Caco-2 (cell line): ENCODE measurements at regions not wholly inside any gene's neighbourhood (a gene's known extent, or its start where the extent isn't known, plus 50 kb on each side); places are given as distances from the start of the nearest gene placed in this dataset.

Experiments used
- BruUV-seq: library from RNA; stranded (reverse); fragments of 400-500 nt; replicated peaks from 2 replicates; lab custom pipeline; 2021; lab: Mats Ljungman, UMichigan
- CTCF ChIA-PET: fragments of 300-600 bp; sonication (Branson Sonifier 250); formaldehyde crosslinking; loops from one replicate; lab custom pipeline; 2022; ENCODE audit warnings: antibody characterized with exemption; lab: Charles Lee
- POLR2A ChIA-PET: fragments of 300-600 bp; sonication (Branson Sonifier 250); formaldehyde crosslinking; loops from one replicate; lab custom pipeline; 2022; ENCODE audit warnings: antibody characterized with exemption; lab: Charles Lee
- DNase-seq, 2 experiments: peaks; one replicate each; pipeline versions ENCODE4 v3.0.0 to v3.0.0-alpha.2; 2020 to 2022
- H3K27me3 ChIP-seq: replicated peaks from 2 replicates; pipeline ENCODE4 v1.6.0; 2011; ENCODE audit warnings: low read length; ENCODE audit not compliant: control insufficient read depth, insufficient read depth
- H3K36me3 ChIP-seq: 2 replicates; pipeline ENCODE4 v1.5.1; 2011; ENCODE audit warnings: low read length; ENCODE audit not compliant: control insufficient read depth, insufficient read depth
- H3K4me1 ChIP-seq: fragments of 250-450 bp; sonication (Bioruptor Pico); 2 replicates; pipeline ENCODE4 v1.5.1; 2020; ENCODE audit warnings: mild to moderate bottlenecking
- H3K4me3 ChIP-seq: 2 replicates; pipeline ENCODE4 v1.5.1; 2011; ENCODE audit warnings: low read depth, mild to moderate bottlenecking, control low read depth, low read length
- H3K9me3 ChIP-seq: fragments of 250-450 bp; sonication (Bioruptor Pico); 2 replicates; pipeline ENCODE4 v1.5.1; 2020; ENCODE audit warnings: mild to moderate bottlenecking, moderate library complexity
- H3K27ac Mint-ChIP-seq: one replicate; pipeline ENCODE4 v1.8.0; 2022; ENCODE audit warnings: mixed read lengths; ENCODE audit not compliant: unreplicated experiment
- H3K27me3 Mint-ChIP-seq: one replicate; pipeline ENCODE4 v1.8.0; 2022; ENCODE audit warnings: mixed read lengths; ENCODE audit not compliant: insufficient read depth, unreplicated experiment
- H3K36me3 Mint-ChIP-seq: one replicate; pipeline ENCODE4 v1.8.0; 2022; ENCODE audit warnings: mild to moderate bottlenecking, mixed read lengths; ENCODE audit not compliant: insufficient read depth, unreplicated experiment
- H3K4me1 Mint-ChIP-seq: one replicate; pipeline ENCODE4 v1.8.0; 2022; ENCODE audit warnings: low read depth, mixed read lengths; ENCODE audit not compliant: unreplicated experiment
- H3K4me3 Mint-ChIP-seq: one replicate; pipeline ENCODE4 v1.8.0; 2022; ENCODE audit warnings: mild to moderate bottlenecking, moderate library complexity, mixed read lengths; ENCODE audit not compliant: unreplicated experiment
- H3K9me3 Mint-ChIP-seq: one replicate; pipeline ENCODE4 v1.8.0; 2022; ENCODE audit warnings: mixed read lengths; ENCODE audit not compliant: unreplicated experiment
- CTCF ChIP-seq, 2 experiments: fragments of 200-600 bp in 1 of 2; IDR thresholded peaks; 1 replicate in 1 of 2; 2 replicates in 1 of 2; pipeline versions ENCODE4 v1.5.1 to v1.8.0; 2011 to 2022; ENCODE audit warnings: antibody characterized with exemption in 1 of 2, control low read depth in 1 of 2, inconsistent platforms in 1 of 2, low read depth in 1 of 2, low read length in 1 of 2, mild to moderate bottlenecking in 1 of 2, moderate library complexity in 1 of 2; ENCODE audit not compliant: insufficient read depth in 1 of 2, severe bottlenecking in 1 of 2, unreplicated experiment in 1 of 2
- intact Hi-C: fragments of 100-400 bp; cut with micrococcal nuclease; formaldehyde crosslinking; loops from one replicate; pipeline ENCODE4 v1.10.0; 2022; ENCODE audit not compliant: unreplicated experiment

GRCh38 chr6:170052991-170053821 is 237.7 kb downstream of the DLL1 start:
- H3K4me1 ChIP-seq: 0 out of 2 replicates have a peak, but pooled peaks cover 4% of the 10 kb centered on the region
- H3K36me3 ChIP-seq: no peaks in the 10 kb centered on the region
- ChIA-PET POLR2A (no interaction called here), CTCF (no interaction called here)
- BruUV-seq: no TSS peak
- Mint-ChIP-seq H3K4me1 (no peaks in the 10 kb centered on the region), H3K4me3 (no peak overlapping the region), H3K9me3 (peaks cover 7% of the 10 kb centered on the region), H3K27ac (peak overlapping the region; percentile 35), H3K27me3 (no peaks in the 10 kb centered on the region), H3K36me3 (peaks cover 10% of the 10 kb centered on the region)
- H3K9me3 ChIP-seq: no peaks in the 10 kb centered on the region
- no peaks in the 10 kb centered on the region for H3K27me3 ChIP-seq
- TF ChIP-seq CTCF (IDR thresholded peaks at IDR 0.05; ENCODE audit: insufficient read depth in 1 of 2, low read depth in 1 of 2, low read length in 1 of 2, severe bottlenecking in 1 of 2, unreplicated experiment in 1 of 2): no peak
- intact Hi-C loops: no loop called here
- peak in 1 of 2 experiments; percentile 17 for DNase-seq
- no peak overlapping the region for H3K4me3 ChIP-seq

- TF ChIP-seq CTCF (IDR thresholded peaks at IDR 0.05; ENCODE audit: insufficient read depth in 1 of 2, low read depth in 1 of 2, low read length in 1 of 2, severe bottlenecking in 1 of 2, unreplicated experiment in 1 of 2): no peak
- Histone ChIP-seq H3K4me3 (no peak overlapping the region), H3K4me1 (no peaks in the 10 kb centered on the region), H3K9me3 (no peaks in the 10 kb centered on the region), H3K36me3 (no peaks in the 10 kb centered on the region), H3K27me3 (no peaks in the 10 kb centered on the region)
- peak in 1 of 2 experiments; percentile 16 for DNase-seq
- Mint-ChIP-seq H3K36me3 (peaks cover 6% of the 10 kb centered on the region), H3K4me3 (no peak overlapping the region), H3K27me3 (no peaks in the 10 kb centered on the region), H3K4me1 (no peaks in the 10 kb centered on the region), H3K9me3 (peaks cover 7% of the 10 kb centered on the region), H3K27ac (no peak overlapping the region)
- intact Hi-C loops: no loop called here
- BruUV-seq: no TSS peak
- ChIA-PET CTCF (no interaction called here), POLR2A (no interaction called here)
Observed at GRCh38 chr6:170051229-170052172, 239.4 kb downstream of the DLL1 start.

- Histone ChIP-seq H3K9me3 (no peaks in the 10 kb centered on the region), H3K4me1 (no peaks in the 10 kb centered on the region), H3K36me3 (no peaks in the 10 kb centered on the region), H3K27me3 (no peaks in the 10 kb centered on the region), H3K4me3 (no peak overlapping the region)
- Mint-ChIP-seq H3K27ac (no peak overlapping the region), H3K36me3 (peaks cover 6% of the 10 kb centered on the region), H3K4me3 (no peak overlapping the region), H3K27me3 (no peaks in the 10 kb centered on the region), H3K9me3 (peaks cover 7% of the 10 kb centered on the region), H3K4me1 (no peaks in the 10 kb centered on the region)
- intact Hi-C loops: no loop called here
- TF ChIP-seq CTCF (IDR thresholded peaks at IDR 0.05; ENCODE audit: insufficient read depth in 1 of 2, low read depth in 1 of 2, low read length in 1 of 2, severe bottlenecking in 1 of 2, unreplicated experiment in 1 of 2): no peak
- POLR2A ChIA-PET: no interaction called here
- BruUV-seq: no TSS peak
- DNase-seq: peak in 1 of 2 experiments; percentile 15
- CTCF ChIA-PET: no interaction called here
Observed at GRCh38 chr6:170050591-170051041, 240.3 kb downstream of the DLL1 start.
